ENCODE measurements at regions not wholly inside any gene's neighbourhood (a gene's known extent, or its start where the extent isn't known, plus 50 kb on each side); places are given as distances from the start of the nearest gene placed in this dataset.

- no peak for DNase-seq (ENCODE audit: low read depth in 2 of 2)
Observed at GRCh38 chr1:209427811-209428210, 155.7 kb upstream of the CAMK1G start.

GRCh38 chr1:209428241-209428921, 155.1 kb upstream of the CAMK1G start:
- DNase-seq (ENCODE audit: low read depth in 2 of 2): no peak

- DNase-seq (ENCODE audit: low read depth in 2 of 2): no peak
Observed at GRCh38 chr1:209429611-209430010, 153.9 kb upstream of the CAMK1G start.

- DNase-seq (ENCODE audit: low read depth in 2 of 2): no peak
Observed at GRCh38 chr1:209430107-209430506, 153.4 kb upstream of the CAMK1G start.

GRCh38 chr1:209430821-209431259, 152.7 kb upstream of the CAMK1G start:
- no peak for DNase-seq (ENCODE audit: low read depth in 2 of 2)

GRCh38 chr1:209431402-209431801, 152.1 kb upstream of the CAMK1G start:
- no peak for DNase-seq (ENCODE audit: low read depth in 2 of 2)

- no peak for DNase-seq (ENCODE audit: low read depth in 2 of 2)
Observed at GRCh38 chr1:209431813-209432442, 151.6 kb upstream of the CAMK1G start.

GRCh38 chr1:209432443-209432825, 151.1 kb upstream of the CAMK1G start:
- DNase-seq (ENCODE audit: low read depth in 2 of 2): no peak

GRCh38 chr1:209433649-209434031, 149.9 kb upstream of the CAMK1G start:
- no peak for DNase-seq (ENCODE audit: low read depth in 2 of 2)

GRCh38 chr1:209434066-209434465, 149.4 kb upstream of the CAMK1G start:
- DNase-seq (ENCODE audit: low read depth in 2 of 2): no peak

- no peak for DNase-seq (ENCODE audit: low read depth in 2 of 2)
Observed at GRCh38 chr1:209434631-209435217, 148.8 kb upstream of the CAMK1G start.

GRCh38 chr1:209435654-209436566, 147.6 kb upstream of the CAMK1G start:
- DNase-seq (ENCODE audit: low read depth in 2 of 2): peak; percentile 27 to 49

- no peak for DNase-seq (ENCODE audit: low read depth in 2 of 2)
Observed at GRCh38 chr1:209439828-209440227, 143.7 kb upstream of the CAMK1G start.

- DNase-seq (ENCODE audit: low read depth in 2 of 2): no peak
Observed at GRCh38 chr1:209443361-209443931, 140.1 kb upstream of the CAMK1G start.

- no peak for DNase-seq (ENCODE audit: low read depth in 2 of 2)
Observed at GRCh38 chr1:209443975-209444651, 139.4 kb upstream of the CAMK1G start.

- no peak for DNase-seq (ENCODE audit: low read depth in 2 of 2)
Observed at GRCh38 chr1:209444961-209445360, 138.6 kb upstream of the CAMK1G start.

- no peak for DNase-seq (ENCODE audit: low read depth in 2 of 2)
Observed at GRCh38 chr1:209445576-209445975, 137.9 kb upstream of the CAMK1G start.

GRCh38 chr1:209446356-209446755, 137.2 kb upstream of the CAMK1G start:
- no peak for DNase-seq (ENCODE audit: low read depth in 2 of 2)

GRCh38 chr1:209454340-209454994, 129.0 kb upstream of the CAMK1G start:
- no peak for DNase-seq (ENCODE audit: low read depth in 2 of 2)

GRCh38 chr1:209455145-209455544, 128.4 kb upstream of the CAMK1G start:
- DNase-seq (ENCODE audit: low read depth in 2 of 2): no peak

Data from stimulated activated CD4-positive, alpha-beta T cell treated with anti-CD3 and anti-CD28 coated beads, Interleukin-4, amount 100 ng/mL, for 48 hours (primary cell).